HG03108 (cell line): ENCODE measurements at regions not wholly inside any gene's neighbourhood (a gene's known extent, or its start where the extent isn't known, plus 50 kb on each side); places are given as distances from the start of the nearest gene placed in this dataset.

Source experiments
- ATAC-seq: cut with Tn5 transposase; IDR thresholded peaks from one replicate; pipeline ENCODE4 v1.9.1; 2021; ENCODE audit warnings: moderate library complexity; ENCODE audit not compliant: unreplicated experiment

DNA sequence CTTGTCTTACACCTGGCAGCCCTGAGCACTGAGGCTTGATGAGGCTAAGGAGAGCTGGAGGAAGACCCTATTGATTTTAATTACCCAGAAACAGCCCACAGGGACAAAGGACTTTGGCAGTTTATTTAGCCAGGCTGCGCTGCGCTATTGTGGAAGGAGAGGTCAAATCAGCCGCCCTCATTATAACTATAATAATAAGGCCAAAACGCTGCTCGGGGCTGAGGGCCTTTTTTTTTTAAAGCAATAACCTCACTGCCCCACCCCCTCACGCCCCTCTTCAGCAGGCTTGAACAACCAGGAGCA lies 60.6 kb upstream of the NKX1-1 start:
- no peak for ATAC-seq

DNA sequence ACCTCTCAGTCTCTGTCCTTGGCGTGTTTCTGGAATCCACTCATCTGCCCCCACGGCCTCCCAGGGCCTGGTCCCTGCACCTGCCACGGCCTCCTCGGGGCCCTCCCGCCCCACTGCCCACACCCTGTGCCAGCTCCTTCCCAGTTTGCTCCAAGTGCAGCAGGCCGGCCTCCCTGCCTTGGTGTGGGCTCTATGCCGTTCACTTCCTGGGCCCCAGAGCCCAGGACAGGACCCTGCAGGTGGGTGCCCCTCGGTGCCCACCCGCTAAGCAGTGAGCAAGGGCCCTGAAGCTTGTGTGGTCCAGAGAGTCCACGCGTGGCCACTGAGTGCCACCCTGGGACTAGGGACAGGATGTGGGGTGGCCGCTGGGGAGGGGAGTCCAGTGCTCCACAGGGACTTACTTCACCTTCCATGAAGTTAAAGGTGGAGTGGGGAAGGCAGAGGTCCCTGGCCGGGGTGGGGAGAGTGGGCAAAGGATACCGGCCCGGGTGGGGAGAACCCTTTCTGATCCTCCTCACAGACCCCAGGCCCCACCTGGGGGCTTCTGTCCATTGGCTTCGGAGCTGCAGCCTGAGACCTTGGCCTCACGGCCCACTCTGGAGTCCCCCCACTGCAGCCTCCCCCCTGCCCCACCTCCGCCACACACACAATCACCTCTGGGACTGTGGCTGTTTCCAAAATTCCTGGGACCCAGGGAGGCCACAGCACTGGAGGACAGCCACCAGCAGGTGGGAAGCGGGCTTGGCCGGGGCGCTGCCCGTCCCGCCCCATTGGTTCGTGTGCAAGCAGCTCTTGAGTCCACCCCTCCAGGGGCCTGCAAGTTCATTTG lies 60.0 kb upstream of the NKX1-1 start:
- no peak for ATAC-seq

DNA sequence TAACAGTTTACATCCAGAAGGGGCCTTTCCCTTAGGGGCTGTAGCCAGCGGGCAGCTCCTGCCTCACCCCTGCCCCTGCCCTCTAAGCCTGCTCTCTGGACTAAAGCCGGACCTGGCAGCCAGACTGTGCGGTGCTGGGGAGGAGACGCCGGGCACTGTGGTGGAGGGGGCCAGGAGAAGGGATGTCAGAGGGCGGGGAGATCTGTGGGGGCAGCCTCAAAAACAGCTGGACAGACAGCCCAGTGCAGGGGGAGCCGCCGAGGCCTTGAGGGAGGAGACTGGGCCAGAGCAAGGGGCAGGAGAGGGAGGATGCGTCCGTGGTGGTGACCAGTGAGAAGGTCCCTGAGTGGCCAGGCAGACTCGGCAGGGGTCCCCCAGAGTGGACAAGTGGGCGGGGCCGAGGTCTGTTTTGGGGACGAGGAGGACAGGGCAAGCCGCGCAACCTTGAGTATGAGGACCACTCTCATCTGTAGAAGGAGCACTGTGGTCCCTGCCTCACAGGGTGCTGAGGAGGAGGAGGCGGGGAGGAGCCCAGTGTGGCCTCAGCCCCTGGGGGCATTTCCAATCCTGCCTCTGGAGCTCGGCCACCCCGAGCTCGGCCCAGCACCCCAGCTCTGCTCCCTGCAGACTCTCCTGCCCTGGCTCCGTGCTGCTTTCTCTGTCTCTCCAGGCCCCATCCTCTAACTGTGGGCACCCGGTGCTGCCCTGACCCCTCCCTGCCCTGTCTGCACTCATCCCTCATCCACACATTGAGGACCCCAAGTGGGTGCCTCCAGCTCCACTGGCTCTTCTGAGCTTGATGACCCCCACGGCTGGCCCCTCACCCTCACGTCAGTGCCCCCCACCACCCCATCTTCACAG lies 59.2 kb upstream of the NKX1-1 start:
- ATAC-seq: no peak

DNA sequence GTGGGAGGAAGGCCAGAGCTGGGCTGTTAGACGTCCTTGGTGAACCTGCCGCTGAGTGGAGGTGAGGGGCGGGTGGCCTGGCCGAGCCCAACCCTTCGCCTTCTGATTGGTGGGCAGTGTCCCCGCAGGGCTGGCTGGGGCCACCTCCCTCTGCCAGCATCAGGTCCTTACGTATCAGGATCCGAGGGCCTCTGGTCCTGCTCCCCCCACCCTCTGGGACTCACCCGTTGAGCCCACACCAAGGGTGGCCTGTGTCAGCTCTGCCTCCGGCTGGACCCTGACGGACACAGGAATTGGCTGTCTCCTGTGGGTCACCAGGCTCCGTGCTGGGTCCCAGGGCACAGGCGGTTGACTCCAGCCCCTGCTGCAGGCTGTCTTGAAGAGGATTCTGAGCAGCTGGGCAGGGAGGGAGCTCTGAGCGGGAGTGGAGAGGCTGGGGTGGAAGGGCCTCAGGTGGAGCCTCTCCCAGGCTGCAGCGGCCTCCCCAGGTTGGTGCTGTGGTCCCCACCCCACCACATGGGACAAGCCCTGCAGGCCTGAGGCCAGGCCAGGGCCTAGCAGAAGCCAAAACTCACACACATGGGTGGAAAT lies 58.4 kb upstream of the NKX1-1 start:
- ATAC-seq: no peak

DNA sequence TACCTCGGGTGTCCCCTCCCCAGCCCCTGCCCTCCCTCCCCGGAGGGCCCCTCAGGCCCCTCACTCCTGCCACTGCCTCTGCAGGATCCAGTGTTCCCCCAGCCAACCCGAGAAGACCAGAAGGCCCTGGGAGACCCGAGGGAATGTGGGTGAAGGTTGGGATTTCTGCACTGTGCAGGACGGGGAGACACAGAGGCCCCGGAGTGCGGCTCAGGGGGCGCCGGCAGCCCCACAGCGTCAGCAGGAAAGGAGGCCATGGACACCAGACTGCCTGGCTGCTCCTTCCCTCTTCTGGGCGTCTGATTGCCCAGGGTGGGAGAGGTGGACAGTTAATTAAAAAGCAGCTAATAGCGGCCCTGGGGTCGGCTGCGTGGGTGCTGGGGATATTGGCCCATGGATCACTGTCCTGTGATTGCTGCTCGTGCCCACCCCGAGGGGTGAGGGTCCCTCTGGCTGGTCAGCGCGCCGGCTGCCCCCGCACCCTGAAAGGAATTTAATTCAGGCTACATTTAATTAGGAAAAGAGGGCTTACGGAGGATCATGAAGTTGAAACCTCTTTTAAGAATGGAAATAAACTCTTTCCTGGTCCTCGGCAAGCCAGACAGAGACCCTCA lies 57.8 kb upstream of the NKX1-1 start:
- no peak for ATAC-seq

DNA sequence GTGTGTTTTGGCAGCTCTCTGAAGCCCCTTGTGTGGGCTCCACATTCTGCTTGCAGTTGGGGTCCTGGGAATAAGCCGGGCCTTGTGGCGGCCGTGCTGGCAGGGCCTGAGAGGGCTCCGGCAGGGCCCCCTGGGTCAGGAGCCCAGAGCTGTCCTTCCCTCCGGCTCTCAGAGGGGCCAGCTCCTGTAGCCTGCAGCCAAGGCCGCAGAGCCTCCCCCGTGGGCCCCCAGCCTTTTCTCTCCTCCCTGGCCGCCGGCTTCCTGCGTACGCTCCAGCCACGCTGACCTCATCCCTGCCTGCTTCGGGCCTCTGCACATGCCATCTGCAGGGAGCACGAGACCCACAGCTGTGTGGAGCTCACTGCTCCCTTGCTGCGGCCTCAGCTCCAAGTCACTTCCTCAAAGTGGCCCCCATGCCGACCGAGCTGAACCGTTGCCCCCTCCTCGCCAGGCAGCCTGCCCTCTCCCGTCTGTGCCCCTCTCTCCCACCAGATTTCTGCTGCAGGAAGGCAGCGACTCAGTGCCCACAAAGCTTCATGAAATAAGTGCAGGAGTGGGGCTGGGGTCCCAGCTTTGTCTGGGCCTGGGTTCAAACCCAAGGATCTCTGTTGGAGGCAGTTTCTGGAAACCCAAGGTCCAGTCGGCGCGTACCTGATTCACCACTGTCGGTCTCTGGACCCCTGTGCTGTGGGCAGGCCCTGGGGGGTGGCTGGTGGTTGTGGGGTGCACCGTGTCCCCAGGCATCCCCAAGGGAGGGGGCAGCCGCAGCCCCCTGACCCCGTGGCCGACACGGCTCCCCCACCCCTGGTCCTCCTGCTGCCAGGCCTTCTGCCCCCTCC lies 57.1 kb upstream of the NKX1-1 start:
- ATAC-seq: no peak

DNA sequence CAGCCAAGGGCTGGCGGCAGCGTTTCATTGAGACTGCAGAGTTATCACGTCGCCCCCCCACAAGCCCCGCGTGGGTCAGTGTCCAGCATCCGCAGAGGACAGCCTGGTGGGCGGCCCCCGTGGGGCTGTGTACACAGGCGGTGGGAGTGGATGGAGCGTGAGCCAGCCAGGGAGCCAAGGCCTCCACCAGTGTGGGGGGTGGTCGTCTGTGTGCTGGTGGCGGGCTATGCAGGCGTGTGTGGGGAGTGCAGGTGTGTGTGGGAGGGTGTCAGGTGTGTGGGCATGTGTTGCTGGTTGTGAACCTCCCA lies 56.5 kb upstream of the NKX1-1 start:
- no peak for ATAC-seq

DNA sequence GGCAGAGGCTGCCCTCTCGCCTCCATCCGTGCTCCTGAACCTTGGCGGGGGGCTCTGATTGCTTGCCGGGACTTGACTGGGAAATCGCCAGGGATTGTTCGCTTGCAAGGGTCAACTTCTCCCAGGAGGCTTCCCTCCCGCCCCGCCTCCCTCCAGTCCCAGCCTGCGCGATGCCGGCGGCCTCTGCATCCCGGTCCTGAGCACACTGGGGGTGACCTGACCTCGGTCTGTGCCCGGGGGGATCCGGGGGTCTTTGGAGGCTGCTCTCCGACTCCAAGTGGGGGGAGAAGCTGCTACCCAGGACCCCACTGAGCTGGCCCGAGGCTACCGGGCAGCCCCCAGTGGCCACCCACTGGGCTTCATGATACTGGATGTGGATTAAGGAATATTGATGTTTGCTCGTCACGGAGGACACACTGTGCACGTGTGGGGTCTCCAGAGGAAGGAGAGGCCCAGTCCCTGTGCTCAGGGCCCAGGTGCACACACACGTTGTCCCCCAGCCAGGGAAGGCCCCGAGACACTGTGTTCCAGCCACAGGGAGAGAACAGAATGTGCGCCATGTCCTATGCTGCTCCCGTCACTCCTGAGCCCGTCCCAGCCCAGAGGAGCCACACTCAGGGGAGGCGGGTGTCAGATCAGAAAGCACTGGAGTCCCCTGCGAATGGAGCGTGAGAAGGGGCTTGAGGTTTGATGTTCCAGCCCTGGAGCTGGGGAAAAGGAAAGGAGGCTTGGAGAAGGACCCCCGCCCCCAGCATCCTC lies 55.9 kb upstream of the NKX1-1 start:
- ATAC-seq: no peak

DNA sequence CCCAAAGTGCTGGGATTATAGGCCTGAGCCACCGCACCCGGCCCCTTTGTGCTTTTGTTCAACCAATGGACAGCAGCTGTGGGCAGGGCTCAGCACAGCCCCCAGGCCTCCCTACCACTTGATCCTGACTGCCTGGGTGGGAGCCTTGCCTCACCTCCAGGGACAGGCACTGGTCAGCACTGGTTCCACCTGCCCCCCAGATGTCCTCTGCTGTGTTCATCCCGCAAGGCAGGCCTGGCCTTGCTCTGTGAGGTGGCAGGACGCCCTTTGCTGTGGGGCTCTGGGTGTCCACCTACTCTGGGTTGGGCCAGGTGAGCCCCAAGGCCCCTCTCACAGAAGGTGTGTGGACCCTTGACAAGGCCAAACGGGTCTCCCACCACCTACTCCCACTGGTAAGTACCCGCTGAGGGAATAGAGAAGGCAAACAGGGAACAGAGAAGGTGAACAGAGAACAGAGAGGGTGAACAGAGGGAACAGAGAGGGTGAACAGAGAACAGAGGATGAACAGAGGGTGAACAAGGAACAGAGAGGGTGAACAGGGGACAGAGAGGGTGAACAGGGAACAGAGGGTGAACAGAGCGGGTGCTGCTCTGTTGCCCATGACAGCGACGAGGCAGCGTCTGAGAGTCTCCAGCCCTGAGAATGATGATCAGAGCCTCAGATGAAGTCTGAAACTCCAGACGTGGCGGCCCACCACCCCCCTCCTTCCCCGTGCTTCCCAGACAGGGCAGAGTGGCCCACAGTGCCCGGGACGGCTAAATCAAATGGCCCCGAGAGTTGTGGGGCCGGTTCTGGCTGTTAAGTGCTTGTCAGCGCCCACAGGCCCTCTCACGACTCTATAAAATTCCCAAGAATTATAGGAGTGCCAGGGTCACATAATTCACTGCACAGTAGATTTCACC lies 55.0 kb upstream of the NKX1-1 start:
- ATAC-seq: no peak

DNA sequence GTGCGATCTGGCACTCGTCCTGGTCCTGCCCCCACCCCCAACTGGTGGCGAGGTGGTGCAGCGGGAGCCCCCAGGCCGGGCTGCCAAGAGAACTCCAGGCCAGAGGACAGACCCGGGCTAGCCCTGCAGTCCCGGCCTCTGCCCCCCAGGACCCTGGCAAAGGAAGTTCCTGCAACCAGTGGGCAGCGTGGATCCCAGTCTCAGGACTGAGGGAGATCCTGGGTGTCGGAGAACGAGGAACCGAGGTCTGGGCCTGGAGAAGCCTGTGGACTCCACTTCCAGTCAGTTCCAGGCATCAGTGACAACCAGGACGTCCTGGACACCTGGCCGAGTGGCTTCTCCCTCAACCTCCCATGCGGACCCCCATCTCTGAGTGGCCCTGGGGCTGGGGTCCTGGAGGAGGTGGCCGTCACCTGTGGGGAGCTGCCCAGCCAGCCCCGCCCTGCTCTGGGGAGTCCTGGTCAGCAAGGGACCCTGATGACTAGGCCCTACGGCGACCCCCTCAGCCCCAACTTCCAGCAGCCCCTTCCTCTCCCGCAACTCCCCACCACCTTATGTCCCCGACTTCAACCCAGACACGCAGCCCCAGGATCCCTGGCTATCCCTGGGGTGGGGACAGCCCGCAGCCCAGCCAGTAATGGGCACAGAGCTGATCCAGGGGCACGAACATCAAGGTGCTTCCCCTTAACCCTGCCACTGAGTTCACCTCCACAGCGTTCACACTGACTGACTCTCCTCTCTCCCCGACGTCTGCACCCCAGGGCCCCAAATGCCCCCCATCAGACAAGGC lies 53.7 kb upstream of the NKX1-1 start:
- ATAC-seq: no peak

DNA sequence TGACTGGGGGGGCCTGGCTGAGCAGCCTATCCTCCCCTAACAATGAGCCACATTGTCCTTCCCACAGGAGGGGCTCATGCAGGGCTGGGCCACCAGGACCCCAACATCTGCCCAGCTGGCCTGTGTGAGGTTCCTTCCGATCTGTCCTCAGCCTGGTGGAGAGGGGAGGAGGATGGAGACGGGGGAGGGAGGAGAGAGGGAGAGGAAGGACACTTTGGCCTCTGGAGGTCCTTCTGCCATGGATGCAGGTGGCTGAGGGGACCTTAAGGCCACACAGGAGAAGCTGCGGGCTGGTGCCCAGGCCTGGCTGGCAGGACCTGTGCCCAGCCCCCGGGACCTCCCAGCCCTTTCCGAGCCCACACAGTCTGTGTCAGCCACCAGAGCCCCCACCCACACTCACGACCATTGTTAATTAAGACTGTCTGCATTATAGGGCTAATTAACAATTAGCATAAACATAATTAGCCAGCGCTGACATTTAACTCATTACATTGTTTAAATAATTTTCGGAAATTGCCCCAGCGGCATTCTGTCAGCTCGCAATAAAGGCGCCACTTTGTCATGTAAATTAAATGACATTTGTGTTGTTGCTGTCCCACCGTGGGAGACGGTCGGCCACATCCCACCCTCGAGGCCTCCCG lies 53.0 kb upstream of the NKX1-1 start:
- no peak for ATAC-seq

DNA sequence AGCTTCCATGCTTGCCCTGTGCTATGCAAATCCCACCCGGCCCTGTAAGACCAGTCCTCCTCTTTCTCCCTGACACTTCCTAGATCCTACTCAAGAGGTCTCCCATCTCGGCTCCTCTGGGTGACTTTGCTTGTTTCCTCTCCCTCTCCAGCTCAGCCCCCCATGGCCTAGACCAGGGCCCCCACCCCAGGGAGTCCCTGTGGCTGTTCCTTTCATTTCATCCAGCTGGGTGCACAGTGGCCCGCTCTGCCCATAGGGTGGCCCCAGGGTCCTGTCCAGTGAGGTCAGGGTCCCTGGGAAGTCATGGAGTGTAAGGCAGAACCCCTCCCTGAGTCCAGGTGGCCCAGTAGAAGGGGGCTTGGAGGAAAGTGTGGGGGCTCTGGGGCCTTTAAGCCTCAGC lies 52.3 kb upstream of the NKX1-1 start:
- no peak for ATAC-seq
